WTC11 (cell line): ENCODE measurements at regions not wholly inside any gene's neighbourhood (a gene's known extent, or its start where the extent isn't known, plus 50 kb on each side); places are given as distances from the start of the nearest gene placed in this dataset.

Experiments used
- ATAC-seq: fragments of 200-7000 bp; cut with Tn5 transposase; 2 replicates; pipeline ENCODE4 v1.10.0; 2021; ENCODE audit warnings: mild to moderate bottlenecking, moderate library complexity
- CTCF ChIA-PET: fragments of 300-600 bp; sonication (Branson Sonifier 250); formaldehyde crosslinking; loops from one replicate; lab custom pipeline; 2021; ENCODE audit warnings: antibody characterized with exemption; lab: Charles Lee
- POLR2A ChIA-PET: fragments of 350-600 bp; sonication (Branson Sonifier 250); formaldehyde crosslinking; loops from one replicate; lab custom pipeline; 2021; ENCODE audit warnings: antibody characterized with exemption; lab: Charles Lee
- DNase-seq: peaks from one replicate; pipeline ENCODE4 v3.0.0; 2021; ENCODE audit warnings: low spot score
- H3K27ac Mint-ChIP-seq: 2 replicates; pipeline ENCODE4 v1.8.0; 2021; ENCODE audit warnings: mixed read lengths
- H3K27me3 Mint-ChIP-seq: 2 replicates; pipeline ENCODE4 v1.8.0; 2021; ENCODE audit warnings: low read depth, mild to moderate bottlenecking, moderate library complexity, mixed read lengths
- H3K36me3 Mint-ChIP-seq: 2 replicates; pipeline ENCODE4 v1.8.0; 2021; ENCODE audit warnings: mixed read lengths
- H3K4me1 Mint-ChIP-seq: 2 replicates; pipeline ENCODE4 v1.8.0; 2022; ENCODE audit warnings: mixed read lengths
- H3K4me3 Mint-ChIP-seq: 2 replicates; pipeline ENCODE4 v1.8.0; 2021; ENCODE audit warnings: mild to moderate bottlenecking, moderate library complexity, mixed read lengths
- H3K9me3 Mint-ChIP-seq: 2 replicates; pipeline ENCODE4 v1.8.0; 2021; ENCODE audit warnings: mixed read lengths
- CREB1 ChIP-seq: sonication (generic); formaldehyde crosslinking; IDR thresholded peaks from 2 replicates; pipeline ENCODE4 v1.8.0; 2023; ENCODE audit warnings: mild to moderate bottlenecking, missing genetic modification reagents
- CTCF ChIP-seq: fragments of 200-600 bp; IDR thresholded peaks from 2 replicates; pipeline ENCODE4 v1.8.0; 2022; ENCODE audit warnings: antibody characterized with exemption
- E2F1 ChIP-seq: sonication (generic); formaldehyde crosslinking; IDR thresholded peaks from 2 replicates; pipeline ENCODE4 v1.8.0; 2022; ENCODE audit warnings: mild to moderate bottlenecking, missing genetic modification reagents
- EMX1 ChIP-seq: fragments of 250-450 bp; sonication (Bioruptor Pico); IDR thresholded peaks from 2 replicates; pipeline ENCODE4 v1.8.0; 2021; ENCODE audit warnings: mild to moderate bottlenecking
- FOXK1 ChIP-seq: sonication (generic); formaldehyde crosslinking; IDR thresholded peaks from 2 replicates; pipeline ENCODE4 v1.8.0; 2022; ENCODE audit warnings: mild to moderate bottlenecking, moderate library complexity, missing genetic modification reagents
- FOXP1 ChIP-seq: sonication (generic); formaldehyde crosslinking; IDR thresholded peaks from 2 replicates; pipeline ENCODE4 v1.8.0; 2022; ENCODE audit warnings: missing genetic modification reagents, mild to moderate bottlenecking, moderate library complexity, borderline replicate concordance
- HMGA2 ChIP-seq: fragments of 250-450 bp; sonication (Bioruptor Pico); IDR thresholded peaks from 2 replicates; pipeline ENCODE4 v1.4.0; 2021; ENCODE audit warnings: mild to moderate bottlenecking, moderate library complexity
- MAX ChIP-seq: sonication (generic); formaldehyde crosslinking; IDR thresholded peaks from 2 replicates; pipeline ENCODE4 v1.8.0; 2022; ENCODE audit warnings: mild to moderate bottlenecking, missing genetic modification reagents
- NR3C1 ChIP-seq: sonication (generic); formaldehyde crosslinking; conservative IDR thresholded peaks from 2 replicates; pipeline ENCODE4 v1.8.1; 2023; ENCODE audit warnings: low read depth, mild to moderate bottlenecking, missing genetic modification reagents
- PRDM15 ChIP-seq: sonication (generic); formaldehyde crosslinking; IDR thresholded peaks from 2 replicates; pipeline ENCODE4 v1.8.0; 2022; ENCODE audit warnings: missing genetic modification reagents
- PRRX2 ChIP-seq: fragments of 250-450 bp; sonication (Bioruptor Pico); IDR thresholded peaks from 2 replicates; pipeline ENCODE4 v1.8.0; 2021; ENCODE audit warnings: mild to moderate bottlenecking
- RELA ChIP-seq: sonication (generic); formaldehyde crosslinking; IDR thresholded peaks from 2 replicates; pipeline ENCODE4 v1.8.1; 2022; ENCODE audit warnings: missing genetic modification reagents, mild to moderate bottlenecking, borderline replicate concordance
- RORB ChIP-seq: fragments of 250-450 bp; sonication (Bioruptor Pico); IDR thresholded peaks from 2 replicates; pipeline ENCODE4 v1.9.0; 2021; ENCODE audit warnings: mild to moderate bottlenecking
- SMAD4 ChIP-seq: sonication (generic); formaldehyde crosslinking; IDR thresholded peaks from 2 replicates; pipeline ENCODE4 v1.8.0; 2022; ENCODE audit warnings: mild to moderate bottlenecking, missing genetic modification reagents
- TCF7 ChIP-seq: sonication (generic); formaldehyde crosslinking; IDR thresholded peaks from 2 replicates; pipeline ENCODE4 v1.8.0; 2022; ENCODE audit warnings: mild to moderate bottlenecking, low read depth, missing genetic modification reagents, moderate library complexity
- TEAD1 ChIP-seq: sonication (generic); formaldehyde crosslinking; IDR thresholded peaks from 2 replicates; pipeline ENCODE4 v1.8.0; 2022; ENCODE audit warnings: mild to moderate bottlenecking, missing genetic modification reagents
- TP53 ChIP-seq: sonication (generic); formaldehyde crosslinking; IDR thresholded peaks from 2 replicates; pipeline ENCODE4 v1.8.1; 2023; ENCODE audit warnings: mild to moderate bottlenecking, missing genetic modification reagents
- ZMAT4 ChIP-seq: fragments of 250-450 bp; sonication (Bioruptor Pico); IDR thresholded peaks from 2 replicates; pipeline ENCODE4 v1.9.0; 2021; ENCODE audit warnings: mild to moderate bottlenecking
- ZNF263 ChIP-seq: sonication (generic); formaldehyde crosslinking; IDR thresholded peaks from 2 replicates; pipeline ENCODE4 v1.8.1; 2022; ENCODE audit warnings: low read depth, mild to moderate bottlenecking, moderate library complexity, missing genetic modification reagents
- ZNF317 ChIP-seq: sonication (generic); formaldehyde crosslinking; IDR thresholded peaks from 2 replicates; pipeline ENCODE4 v1.8.1; 2023; ENCODE audit warnings: low read depth, mild to moderate bottlenecking, moderate library complexity, missing genetic modification reagents, borderline replicate concordance
- ZNF396 ChIP-seq: fragments of 250-450 bp; sonication (Bioruptor Pico); IDR thresholded peaks from 2 replicates; pipeline ENCODE4 v1.8.0; 2021; ENCODE audit warnings: mild to moderate bottlenecking, moderate library complexity, borderline replicate concordance
- ZNF423 ChIP-seq: fragments of 250-450 bp; sonication (Bioruptor Pico); IDR thresholded peaks from 2 replicates; pipeline ENCODE4 v2.1.2; 2022; ENCODE audit warnings: mild to moderate bottlenecking, moderate library complexity
- ZNF671 ChIP-seq: fragments of 250-450 bp; sonication (Bioruptor Pico); IDR thresholded peaks from 2 replicates; pipeline ENCODE4 v1.8.0; 2021; ENCODE audit warnings: mild to moderate bottlenecking

- CTCF ChIA-PET: no interaction called here
- TF ChIP-seq ZMAT4 (CRISPR knock-in tag) (no peak), FOXP1 (CRISPR knock-in tag) (no peak), RELA (no peak), CTCF (no peak), SMAD4 (CRISPR knock-in tag) (no peak), RORB (CRISPR knock-in tag) (no peak), EMX1 (CRISPR knock-in tag) (no peak), ZNF423 (CRISPR knock-in tag) (no peak), NR3C1 (CRISPR knock-in tag) (no peak), E2F1 (CRISPR knock-in tag) (no peak), ZNF671 (CRISPR knock-in tag) (no peak), PRDM15 (no peak), TP53 (CRISPR knock-in tag) (no peak), HMGA2 (CRISPR knock-in tag) (no peak), ZNF263 (CRISPR knock-in tag) (no peak), FOXK1 (CRISPR knock-in tag) (no peak), ZNF396 (CRISPR knock-in tag) (no peak), ZNF317 (no peak), TEAD1 (CRISPR knock-in tag) (no peak)
- Mint-ChIP-seq H3K9me3 (peaks cover 33% of the 10 kb centered on the region), H3K36me3 (peaks cover 30% of the 10 kb centered on the region), H3K4me3 (no peak overlapping the region), H3K4me1 (peaks cover 30% of the 10 kb centered on the region), H3K27me3 (no peaks in the 10 kb centered on the region), H3K27ac (no peak overlapping the region)
- ATAC-seq: no peak
- POLR2A ChIA-PET: no interaction called here
- no peak for DNase-seq
Measured at GRCh38 chr13:50539791-50540530, 303.5 kb downstream of the DLEU7 start.

GRCh38 chr13:50543141-50543540, 300.4 kb downstream of the DLEU7 start:
- peaks cover 13% of the 10 kb centered on the region for H3K36me3 Mint-ChIP-seq
- H3K4me3 Mint-ChIP-seq: no peak overlapping the region
- no peaks in the 10 kb centered on the region for H3K27me3 Mint-ChIP-seq
- ChIA-PET POLR2A (interaction anchor here (0.5 kb wide), 1 partner anchor 375 kb away, joined by 3 read pairs; no protein-coding TSS in a partner anchor), CTCF (interaction anchor here (0.9 to 1.3 kb wide), 3 partner anchors 369 to 674 kb away, joined by 3 to 4 read pairs (median 3); no protein-coding TSS in a partner anchor)
- peaks cover 14% of the 10 kb centered on the region for H3K9me3 Mint-ChIP-seq
- no peak overlapping the region for H3K27ac Mint-ChIP-seq
- ATAC-seq: no peak
- no peak for DNase-seq
- peaks cover 32% of the 10 kb centered on the region for H3K4me1 Mint-ChIP-seq
- TF ChIP-seq TCF7: no peak
- TF ChIP-seq CTCF: no peak
- TF ChIP-seq MAX (CRISPR knock-in tag): no peak
- TF ChIP-seq PRRX2 (CRISPR knock-in tag): no peak
- TF ChIP-seq CREB1 (CRISPR knock-in tag): no peak
- no peak for TF ChIP-seq ZMAT4 (CRISPR knock-in tag)
- TF ChIP-seq E2F1 (CRISPR knock-in tag): no peak
